GM12875 (cell line): ENCODE measurements at regions not wholly inside any gene's neighbourhood (a gene's known extent, or its start where the extent isn't known, plus 50 kb on each side); places are given as distances from the start of the nearest gene placed in this dataset.

Experiments used
- H3K4me3 ChIP-seq: one replicate; pipeline ENCODE4 v1.5.1; 2011; ENCODE audit warnings: low read depth, low read length, control low read depth
- TF ChIP-seq, protein P1 (sequence below): IDR thresholded peaks from 2 replicates; pipeline ENCODE4 v1.5.1; 2011; ENCODE audit warnings: low read depth, mild to moderate bottlenecking, control low read depth, inconsistent platforms, low read length, moderate library complexity, borderline replicate concordance; ENCODE audit not compliant: insufficient read depth

GRCh38 chr1:209349363-209350308 lies 233.9 kb upstream of the CAMK1G start:
- TF ChIP-seq, protein P1, sequence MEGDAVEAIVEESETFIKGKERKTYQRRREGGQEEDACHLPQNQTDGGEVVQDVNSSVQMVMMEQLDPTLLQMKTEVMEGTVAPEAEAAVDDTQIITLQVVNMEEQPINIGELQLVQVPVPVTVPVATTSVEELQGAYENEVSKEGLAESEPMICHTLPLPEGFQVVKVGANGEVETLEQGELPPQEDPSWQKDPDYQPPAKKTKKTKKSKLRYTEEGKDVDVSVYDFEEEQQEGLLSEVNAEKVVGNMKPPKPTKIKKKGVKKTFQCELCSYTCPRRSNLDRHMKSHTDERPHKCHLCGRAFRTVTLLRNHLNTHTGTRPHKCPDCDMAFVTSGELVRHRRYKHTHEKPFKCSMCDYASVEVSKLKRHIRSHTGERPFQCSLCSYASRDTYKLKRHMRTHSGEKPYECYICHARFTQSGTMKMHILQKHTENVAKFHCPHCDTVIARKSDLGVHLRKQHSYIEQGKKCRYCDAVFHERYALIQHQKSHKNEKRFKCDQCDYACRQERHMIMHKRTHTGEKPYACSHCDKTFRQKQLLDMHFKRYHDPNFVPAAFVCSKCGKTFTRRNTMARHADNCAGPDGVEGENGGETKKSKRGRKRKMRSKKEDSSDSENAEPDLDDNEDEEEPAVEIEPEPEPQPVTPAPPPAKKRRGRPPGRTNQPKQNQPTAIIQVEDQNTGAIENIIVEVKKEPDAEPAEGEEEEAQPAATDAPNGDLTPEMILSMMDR = no peak
- no peak overlapping the region for H3K4me3 ChIP-seq

DNA sequence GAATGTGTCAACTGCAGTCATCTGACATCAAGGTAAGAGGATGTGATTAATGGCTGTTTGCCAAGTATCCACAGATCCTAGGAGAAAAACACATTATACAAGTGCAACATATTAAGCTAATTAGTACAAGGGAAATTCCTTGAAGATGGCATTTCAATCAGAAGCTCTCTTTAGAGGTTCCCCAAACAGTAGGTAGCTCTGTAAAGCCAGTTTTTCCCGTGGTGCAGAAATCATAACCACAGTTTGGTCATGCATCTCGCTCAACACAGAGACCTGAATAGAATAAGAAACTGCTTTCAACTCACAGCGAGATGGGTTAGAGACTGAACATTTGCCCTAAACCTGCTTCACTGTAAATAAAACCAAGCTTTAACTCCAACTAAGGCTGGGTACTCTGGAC lies 230.5 kb upstream of the CAMK1G start:
- no peak overlapping the region for H3K4me3 ChIP-seq
- TF ChIP-seq, protein P1 = no peak

GRCh38 chr1:209354111-209354839 lies 229.2 kb upstream of the CAMK1G start:
- H3K4me3 ChIP-seq = no peak overlapping the region
- TF ChIP-seq, protein P1 = peak; percentile 87

DNA sequence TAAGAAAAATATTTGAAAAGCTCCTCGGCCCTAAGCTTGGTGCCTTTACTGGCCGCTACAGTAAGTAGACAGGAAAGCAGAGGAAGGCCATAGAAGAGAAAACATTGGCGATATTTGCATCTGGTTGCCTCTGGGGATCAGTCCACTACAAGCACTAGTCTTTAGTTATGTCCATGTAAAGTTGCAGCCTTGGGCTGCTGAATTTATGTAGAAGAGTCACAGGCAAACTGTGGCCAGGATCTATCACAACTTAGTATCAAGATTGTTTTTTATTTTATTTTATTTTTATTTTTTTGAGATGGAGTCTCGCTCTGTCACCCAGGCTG lies 228.7 kb upstream of the CAMK1G start:
- no peak overlapping the region for H3K4me3 ChIP-seq
- TF ChIP-seq, protein P1 = no peak

DNA sequence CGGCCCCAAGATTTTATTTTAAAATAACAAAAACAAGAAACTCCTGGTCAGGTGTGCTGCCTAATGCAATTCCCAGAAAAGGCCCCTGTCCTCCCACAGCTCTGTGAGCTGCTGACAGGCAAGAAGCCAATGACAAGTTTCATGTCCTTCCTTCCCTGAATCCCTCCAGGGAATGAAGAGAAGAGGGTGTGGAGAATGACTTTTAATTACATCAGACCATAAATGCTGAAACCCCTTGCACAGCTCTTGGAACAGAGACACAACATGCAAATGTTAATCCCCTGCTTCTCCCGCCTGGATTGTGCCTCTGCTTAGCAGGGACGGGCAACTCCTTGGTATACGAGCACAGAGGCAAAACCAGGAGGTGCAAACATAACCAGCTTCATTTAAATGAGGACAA lies 228.1 kb upstream of the CAMK1G start:
- H3K4me3 ChIP-seq = no peak overlapping the region
- TF ChIP-seq, protein P1 = no peak

- TF ChIP-seq, protein P1 = no peak
- no peak overlapping the region for H3K4me3 ChIP-seq
Observed at GRCh38 chr1:209356976-209357377, 226.5 kb upstream of the CAMK1G start.
